Thyroid gland (tissue), 4 donors: ENCODE measurements at regions not wholly inside any gene's neighbourhood (a gene's known extent, or its start where the extent isn't known, plus 50 kb on each side); places are given as distances from the start of the nearest gene placed in this dataset.

ENCODE experiments used
- DNase-seq, 2 donors: peaks; one replicate each; pipeline ENCODE4 v3.0.0-alpha.2; 2019
- H3K27ac ChIP-seq, 3 donors: fragments of 200-600 bp; sonication (generic); 1 replicate in 2 of 3; 2 replicates in 1 of 3; pipeline ENCODE4 v1.5.1; 2016 to 2019; ENCODE audit warnings: mild to moderate bottlenecking in 1 of 3, moderate library complexity in 1 of 3
- H3K27me3 ChIP-seq: fragments of 200-600 bp; sonication (generic); one replicate; pipeline ENCODE4 v1.5.1; 2019
- H3K36me3 ChIP-seq, 2 donors: fragments of 200-600 bp; sonication (generic); one replicate each; pipeline ENCODE4 v1.5.1; 2016 to 2019
- H3K4me1 ChIP-seq, 2 donors: fragments of 200-600 bp; sonication (generic); one replicate each; pipeline ENCODE4 v1.5.1; 2017 to 2019
- H3K4me3 ChIP-seq, 3 donors: fragments of 200-600 bp; sonication (generic); replicated peaks in 1 of 3; 1 replicate in 2 of 3; 2 replicates in 1 of 3; pipeline ENCODE4 v1.5.1; 2016; ENCODE audit warnings: mild to moderate bottlenecking in 1 of 3
- H3K9me3 ChIP-seq: fragments of 200-600 bp; sonication (generic); one replicate; pipeline ENCODE4 v1.5.1; 2017
- CTCF ChIP-seq, 6 experiments: fragments of 200-600 bp in 3 of 6; fragments of 450-650 bp in 3 of 6; sonication (generic) in 3 of 6; IDR thresholded peaks; one replicate each; pipeline ENCODE4 v1.5.1; 2016 to 2019; ENCODE audit warnings: antibody characterized with exemption in 6 of 6, mild to moderate bottlenecking in 2 of 6, inconsistent platforms in 1 of 6, moderate library complexity in 1 of 6
- POLR2A ChIP-seq, 2 donors: fragments of 450-650 bp; IDR thresholded peaks; one replicate each; pipeline ENCODE4 v1.6.1; 2017; ENCODE audit warnings: antibody characterized with exemption in 2 of 2, mild to moderate bottlenecking in 2 of 2, moderate library complexity in 1 of 2
- WGBS, 2 donors: methylation state at CpG; one replicate each; pipeline ENCODE4 v1.1.5; 2017; 5-methylcytosine and 5-hydroxymethylcytosine counted together
- intact Hi-C: fragments of 100-400 bp; cut with DNase I; formaldehyde crosslinking; loops from one replicate; pipeline ENCODE4 v1.15.1; 2023

DNA sequence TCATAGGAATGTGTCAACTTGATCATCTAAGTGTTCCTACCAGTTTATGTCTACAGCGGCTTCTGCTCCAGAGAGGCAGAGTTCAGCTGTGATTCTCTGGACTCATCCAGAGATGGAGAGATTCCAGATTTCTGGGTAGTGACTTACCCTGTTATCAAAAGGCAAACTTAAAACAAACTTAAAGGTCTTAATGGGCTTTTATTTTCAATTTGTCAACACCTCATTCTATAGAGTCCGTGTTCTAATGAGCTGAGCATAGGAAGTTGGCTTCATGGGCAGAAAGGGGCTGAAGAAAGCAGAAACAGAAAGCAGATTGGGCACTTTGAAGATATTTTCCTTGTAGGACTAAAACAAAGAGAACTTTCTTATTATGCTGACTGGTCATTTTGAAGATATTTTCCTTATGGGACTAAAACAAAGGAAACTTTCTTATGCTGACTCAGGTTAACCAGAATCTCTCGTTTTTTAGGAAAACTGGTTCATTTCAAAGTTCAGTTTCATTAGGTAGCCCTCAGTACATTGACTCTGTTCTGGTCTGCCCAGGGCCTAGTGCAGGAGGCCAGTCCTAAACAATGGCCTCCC lies 185.1 kb downstream of the CDH26 start:
- WGBS, 2 donors, result 83 to 87% methylated on average over 3 of the region's 3 CpGs
- intact Hi-C loops, result no loop called here

DNA sequence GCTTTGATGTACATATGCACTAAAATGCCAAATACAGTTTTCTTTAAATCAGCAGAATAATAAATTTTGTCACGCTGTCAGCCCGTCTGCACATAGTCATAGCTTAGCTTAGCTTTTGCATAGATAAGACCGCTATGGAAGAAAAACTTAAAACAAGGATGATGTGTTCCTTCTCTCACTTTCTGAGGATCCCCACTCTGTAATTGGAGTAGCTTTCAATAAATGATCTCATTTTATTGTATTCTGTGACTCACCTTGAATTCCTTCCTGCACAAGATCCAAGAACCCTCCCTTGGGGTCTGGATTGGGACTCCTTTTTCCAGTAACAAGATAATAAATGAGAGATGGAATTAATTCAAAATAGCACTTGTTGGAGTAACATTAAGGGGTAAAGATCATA lies 186.2 kb downstream of the CDH26 start:
- no peak for DNase-seq
- intact Hi-C loops, result no loop called here
- no peaks in the 10 kb centered on the region for H3K27me3 ChIP-seq
- 94 to 97% methylated on average over 3 of the region's 3 CpGs for WGBS, 2 donors
- H3K4me1 ChIP-seq, result no peaks in the 10 kb centered on the region
- no peak overlapping the region for H3K4me3 ChIP-seq
- no peaks in the 10 kb centered on the region for H3K9me3 ChIP-seq
- TF ChIP-seq CTCF (IDR thresholded peaks at IDR 0.05), result no peak
- TF ChIP-seq POLR2A (IDR thresholded peaks at IDR 0.05), result no peak
- H3K27ac ChIP-seq, result no peak overlapping the region
- no peaks in the 10 kb centered on the region for H3K36me3 ChIP-seq

More for the DNA sequence above, 185.1 kb downstream of the CDH26 start:
- H3K27ac ChIP-seq, result no peak overlapping the region
- no peaks in the 10 kb centered on the region for H3K4me1 ChIP-seq
- H3K4me3 ChIP-seq, result no peak overlapping the region
- H3K27me3 ChIP-seq, result no peaks in the 10 kb centered on the region
- H3K36me3 ChIP-seq, result no peaks in the 10 kb centered on the region
- no peaks in the 10 kb centered on the region for H3K9me3 ChIP-seq
- no peak for TF ChIP-seq CTCF (IDR thresholded peaks at IDR 0.05)
- TF ChIP-seq POLR2A (IDR thresholded peaks at IDR 0.05), result no peak
- DNase-seq, result no peak

DNA sequence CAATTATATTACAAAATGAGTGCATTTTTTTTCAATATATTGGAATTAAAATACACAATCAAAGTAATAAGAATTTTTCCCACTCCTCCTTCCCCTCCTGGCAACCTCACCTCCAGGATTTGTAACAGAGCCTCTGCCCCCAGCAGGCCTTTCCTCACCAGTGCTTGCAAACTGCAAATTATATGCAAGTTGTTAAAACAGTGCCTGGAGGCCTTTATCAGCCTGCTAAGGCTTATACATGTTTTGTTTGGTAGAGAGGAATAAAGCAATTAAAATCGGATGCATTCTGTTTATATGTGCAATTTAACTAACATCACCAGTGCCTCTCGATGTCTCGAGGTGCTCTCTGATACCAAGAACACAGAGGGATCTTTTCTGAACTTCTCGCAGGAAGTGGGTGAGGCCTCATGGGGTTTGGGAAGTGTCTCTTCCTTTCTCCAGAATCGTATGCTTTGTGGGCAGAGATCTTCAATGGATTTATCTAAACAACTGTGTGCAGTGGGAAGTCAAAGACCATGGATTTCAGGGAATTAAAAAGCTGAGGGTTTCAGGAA lies 186.8 kb downstream of the CDH26 start:
- Histone ChIP-seq H3K4me1 (no peaks in the 10 kb centered on the region), H3K9me3 (no peaks in the 10 kb centered on the region), H3K36me3 (no peaks in the 10 kb centered on the region), H3K27me3 (no peaks in the 10 kb centered on the region), H3K4me3 (no peak overlapping the region), H3K27ac (no peak overlapping the region)
- intact Hi-C loops, result no loop called here
- TF ChIP-seq POLR2A (IDR thresholded peaks at IDR 0.05) (no peak), CTCF (IDR thresholded peaks at IDR 0.05) (no peak)
- 47 to 64% methylated on average over 5 of the region's 5 CpGs for WGBS, 2 donors
- no peak for DNase-seq

GRCh38 chr20:60147004-60147403 lies 188.8 kb downstream of the CDH26 start:
- 86 to 91% methylated on average over 2 of the region's 2 CpGs for WGBS, 2 donors
- intact Hi-C loops, result no loop called here
- H3K9me3 ChIP-seq, result no peaks in the 10 kb centered on the region

More at GRCh38 chr20:60147004-60147403, 188.8 kb downstream of the CDH26 start:
- H3K4me3 ChIP-seq, result no peak overlapping the region
- no peaks in the 10 kb centered on the region for H3K4me1 ChIP-seq
- no peak for DNase-seq
- no peaks in the 10 kb centered on the region for H3K36me3 ChIP-seq
- H3K27me3 ChIP-seq, result no peaks in the 10 kb centered on the region
- H3K27ac ChIP-seq, result no peak overlapping the region
- TF ChIP-seq CTCF (IDR thresholded peaks at IDR 0.05), result no peak
- no peak for TF ChIP-seq POLR2A (IDR thresholded peaks at IDR 0.05)
